ENCODE measurements at regions not wholly inside any gene's neighbourhood (a gene's known extent, or its start where the extent isn't known, plus 50 kb on each side); places are given as distances from the start of the nearest gene placed in this dataset.

DNA sequence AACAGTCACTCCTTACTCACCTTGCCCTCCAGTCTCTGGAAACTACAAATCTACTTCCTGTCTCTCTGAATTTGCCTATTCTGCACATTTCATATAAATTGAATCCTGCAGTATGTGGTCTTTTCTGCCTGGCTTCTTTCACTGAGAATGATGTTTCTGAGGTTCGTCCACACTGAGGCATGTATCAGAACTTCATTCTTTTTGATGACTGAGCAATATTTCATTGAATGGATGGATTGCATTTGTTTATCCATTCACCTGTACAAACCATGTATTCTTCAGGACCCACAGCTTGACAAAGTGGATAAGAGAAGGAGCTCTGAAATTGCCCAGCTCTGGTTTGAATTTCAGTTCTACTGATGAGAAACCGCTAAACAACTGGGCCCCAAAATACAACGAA lies 118.9 kb upstream of the ARRDC4 start:
- H3K27ac Mint-ChIP-seq (ENCODE audit: unreplicated experiment), result no peak overlapping the region
- Histone ChIP-seq H3K9me3 (no peaks in the 10 kb centered on the region), H3K4me1 (no peaks in the 10 kb centered on the region), H3K4me3 (ENCODE audit: low read depth, low read length) (no peak overlapping the region), H3K27me3 (replicated peaks; ENCODE audit: control insufficient read depth, insufficient read depth, low read length) (no peaks in the 10 kb centered on the region), H3K36me3 (ENCODE audit: control insufficient read depth, insufficient read depth, low read length) (no peaks in the 10 kb centered on the region)
- H3K4me3 Mint-ChIP-seq (ENCODE audit: unreplicated experiment), result no peak overlapping the region
- no peaks in the 10 kb centered on the region for H3K36me3 Mint-ChIP-seq (ENCODE audit: insufficient read depth, unreplicated experiment)
- ChIA-PET POLR2A (no interaction called here), CTCF (no interaction called here)
- peaks cover 3% of the 10 kb centered on the region for H3K27me3 Mint-ChIP-seq (ENCODE audit: insufficient read depth, unreplicated experiment)
- intact Hi-C loops (cut with micrococcal nuclease; ENCODE audit: unreplicated experiment), result no loop called here
- BruUV-seq (replicated peaks), result no TSS peak
- H3K9me3 Mint-ChIP-seq (ENCODE audit: unreplicated experiment), result no peaks in the 10 kb centered on the region
- H3K4me1 Mint-ChIP-seq (ENCODE audit: low read depth, unreplicated experiment), result no peaks in the 10 kb centered on the region
- no peak for TF ChIP-seq CTCF (IDR thresholded peaks at IDR 0.05; ENCODE audit: insufficient read depth in 1 of 2, low read depth in 1 of 2, low read length in 1 of 2, severe bottlenecking in 1 of 2, unreplicated experiment in 1 of 2)
- no peak for DNase-seq

DNA sequence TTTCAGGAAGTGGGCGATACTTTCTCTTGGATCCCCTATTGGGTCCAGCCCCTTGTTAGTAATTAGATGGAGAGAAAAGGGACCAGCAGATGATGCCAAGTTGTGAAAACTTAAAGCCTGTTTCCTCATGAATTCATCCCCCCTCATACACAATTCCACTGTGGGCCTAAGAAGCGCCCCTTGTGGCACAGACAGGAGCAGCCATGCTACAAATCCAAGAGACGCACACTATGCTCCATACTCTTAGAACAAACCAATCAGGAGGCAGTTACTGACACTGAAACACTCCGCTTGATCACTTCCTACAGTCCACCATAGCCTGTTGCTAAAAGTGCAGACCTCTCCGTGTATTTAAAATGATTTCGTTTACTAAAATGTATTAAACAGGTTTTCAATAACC lies 111.3 kb upstream of the ARRDC4 start:
- Mint-ChIP-seq H3K27me3 (ENCODE audit: insufficient read depth, unreplicated experiment) (no peaks in the 10 kb centered on the region), H3K36me3 (ENCODE audit: insufficient read depth, unreplicated experiment) (no peaks in the 10 kb centered on the region), H3K27ac (ENCODE audit: unreplicated experiment) (no peak overlapping the region), H3K9me3 (ENCODE audit: unreplicated experiment) (no peaks in the 10 kb centered on the region), H3K4me3 (ENCODE audit: unreplicated experiment) (no peak overlapping the region), H3K4me1 (ENCODE audit: low read depth, unreplicated experiment) (no peaks in the 10 kb centered on the region)
- Histone ChIP-seq H3K4me3 (ENCODE audit: low read depth, low read length) (no peak overlapping the region), H3K4me1 (no peaks in the 10 kb centered on the region), H3K36me3 (ENCODE audit: control insufficient read depth, insufficient read depth, low read length) (no peaks in the 10 kb centered on the region), H3K27me3 (replicated peaks; ENCODE audit: control insufficient read depth, insufficient read depth, low read length) (no peaks in the 10 kb centered on the region), H3K9me3 (no peaks in the 10 kb centered on the region)
- ChIA-PET POLR2A (no interaction called here), CTCF (no interaction called here)
- DNase-seq, result no peak
- intact Hi-C loops (cut with micrococcal nuclease; ENCODE audit: unreplicated experiment), result no loop called here
- TF ChIP-seq CTCF (IDR thresholded peaks at IDR 0.05; ENCODE audit: insufficient read depth in 1 of 2, low read depth in 1 of 2, low read length in 1 of 2, severe bottlenecking in 1 of 2, unreplicated experiment in 1 of 2), result no peak
- no TSS peak for BruUV-seq (replicated peaks)

- Histone ChIP-seq H3K36me3 (ENCODE audit: control insufficient read depth, insufficient read depth, low read length) (no peaks in the 10 kb centered on the region), H3K4me1 (no peaks in the 10 kb centered on the region), H3K27me3 (replicated peaks; ENCODE audit: control insufficient read depth, insufficient read depth, low read length) (no peaks in the 10 kb centered on the region), H3K4me3 (ENCODE audit: low read depth, low read length) (no peak overlapping the region), H3K9me3 (no peaks in the 10 kb centered on the region)
- TF ChIP-seq CTCF (IDR thresholded peaks at IDR 0.05; ENCODE audit: insufficient read depth in 1 of 2, low read depth in 1 of 2, low read length in 1 of 2, severe bottlenecking in 1 of 2, unreplicated experiment in 1 of 2), result no peak
- ChIA-PET POLR2A (no interaction called here), CTCF (no interaction called here)
- Mint-ChIP-seq H3K4me3 (ENCODE audit: unreplicated experiment) (no peak overlapping the region), H3K27ac (ENCODE audit: unreplicated experiment) (no peak overlapping the region), H3K9me3 (ENCODE audit: unreplicated experiment) (no peaks in the 10 kb centered on the region), H3K4me1 (ENCODE audit: low read depth, unreplicated experiment) (no peaks in the 10 kb centered on the region), H3K27me3 (ENCODE audit: insufficient read depth, unreplicated experiment) (peaks cover 7% of the 10 kb centered on the region), H3K36me3 (ENCODE audit: insufficient read depth, unreplicated experiment) (no peaks in the 10 kb centered on the region)
- no peak for DNase-seq
- intact Hi-C loops (cut with micrococcal nuclease; ENCODE audit: unreplicated experiment), result no loop called here
- BruUV-seq (replicated peaks), result no TSS peak
These were observed 102.2 kb upstream of the ARRDC4 start for GRCh38 chr15:97858296-97858695.
